ENCODE measurements at regions not wholly inside any gene's neighbourhood (a gene's known extent, or its start where the extent isn't known, plus 50 kb on each side); places are given as distances from the start of the nearest gene placed in this dataset.

- Mint-ChIP-seq H3K27ac (no peak overlapping the region), H3K4me3 (no peak overlapping the region), H3K4me1 (ENCODE audit: low read depth) (no peaks in the 10 kb centered on the region), H3K9me3 (no peaks in the 10 kb centered on the region), H3K36me3 (ENCODE audit: low read depth) (no peaks in the 10 kb centered on the region), H3K27me3 (ENCODE audit: insufficient read depth) (no peaks in the 10 kb centered on the region)
- TF ChIP-seq, protein P1, sequence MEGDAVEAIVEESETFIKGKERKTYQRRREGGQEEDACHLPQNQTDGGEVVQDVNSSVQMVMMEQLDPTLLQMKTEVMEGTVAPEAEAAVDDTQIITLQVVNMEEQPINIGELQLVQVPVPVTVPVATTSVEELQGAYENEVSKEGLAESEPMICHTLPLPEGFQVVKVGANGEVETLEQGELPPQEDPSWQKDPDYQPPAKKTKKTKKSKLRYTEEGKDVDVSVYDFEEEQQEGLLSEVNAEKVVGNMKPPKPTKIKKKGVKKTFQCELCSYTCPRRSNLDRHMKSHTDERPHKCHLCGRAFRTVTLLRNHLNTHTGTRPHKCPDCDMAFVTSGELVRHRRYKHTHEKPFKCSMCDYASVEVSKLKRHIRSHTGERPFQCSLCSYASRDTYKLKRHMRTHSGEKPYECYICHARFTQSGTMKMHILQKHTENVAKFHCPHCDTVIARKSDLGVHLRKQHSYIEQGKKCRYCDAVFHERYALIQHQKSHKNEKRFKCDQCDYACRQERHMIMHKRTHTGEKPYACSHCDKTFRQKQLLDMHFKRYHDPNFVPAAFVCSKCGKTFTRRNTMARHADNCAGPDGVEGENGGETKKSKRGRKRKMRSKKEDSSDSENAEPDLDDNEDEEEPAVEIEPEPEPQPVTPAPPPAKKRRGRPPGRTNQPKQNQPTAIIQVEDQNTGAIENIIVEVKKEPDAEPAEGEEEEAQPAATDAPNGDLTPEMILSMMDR (IDR thresholded peaks at IDR 0.05) = no peak
- DNase-seq = no peak
These were observed 65.1 kb upstream of the DDX53 start for GRCh38 chrX:22934640-22935039.

DNA sequence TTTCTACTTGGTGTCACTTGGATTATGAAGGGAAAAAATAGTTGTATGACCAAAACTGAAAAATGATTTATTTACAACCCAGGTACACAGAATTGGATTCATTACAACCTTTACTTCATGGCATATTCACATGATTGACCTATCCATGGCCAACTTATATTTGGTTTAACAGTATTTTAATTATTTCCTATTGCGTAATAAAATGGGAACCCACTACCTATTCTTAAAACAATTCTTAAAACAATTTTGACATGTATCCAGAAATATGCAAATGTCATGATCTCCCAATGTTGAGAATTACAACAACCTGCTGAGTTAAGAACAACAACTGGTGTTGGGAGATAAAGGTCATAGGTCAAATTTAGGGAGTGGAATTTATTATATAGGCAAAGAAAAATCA is 54.8 kb upstream of the DDX53 start:
- H3K4me3 Mint-ChIP-seq = no peak overlapping the region
- H3K27me3 Mint-ChIP-seq (ENCODE audit: insufficient read depth) = no peaks in the 10 kb centered on the region
- TF ChIP-seq, protein P1 (IDR thresholded peaks at IDR 0.05) = no peak
- H3K9me3 Mint-ChIP-seq = no peaks in the 10 kb centered on the region
- peaks cover 8% of the 10 kb centered on the region for H3K4me1 Mint-ChIP-seq (ENCODE audit: low read depth)
- no peaks in the 10 kb centered on the region for H3K36me3 Mint-ChIP-seq (ENCODE audit: low read depth)
- DNase-seq = no peak
- no peak overlapping the region for H3K27ac Mint-ChIP-seq
